ENCODE measurements at regions not wholly inside any gene's neighbourhood (a gene's known extent, or its start where the extent isn't known, plus 50 kb on each side); places are given as distances from the start of the nearest gene placed in this dataset.
"Not testable (repeated sequence)": the region's sequence is repeated elsewhere in the genome, so short reads cannot be mapped to it uniquely, and the experiment has no call there.

DNA sequence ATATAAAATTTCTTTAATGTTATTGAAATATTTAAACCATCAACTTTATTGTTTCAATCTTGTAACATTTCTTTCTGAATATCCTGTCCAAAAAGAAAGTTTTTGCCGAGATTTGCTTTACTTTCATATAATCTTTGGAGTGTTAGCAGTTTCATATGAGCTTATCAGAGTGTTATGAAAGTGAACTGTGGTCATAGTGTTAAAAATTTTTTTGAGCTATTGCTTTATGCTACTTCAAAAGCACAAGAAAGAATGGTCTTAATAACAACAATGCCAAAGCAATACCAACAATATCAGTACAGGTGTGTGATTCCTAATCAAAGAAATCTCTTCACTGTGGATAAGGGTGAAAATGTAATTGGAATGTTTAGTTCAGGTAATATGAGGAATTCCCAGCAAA lies 1994.9 kb upstream of the FLRT2 start:
- DNase-seq = no peak

DNA sequence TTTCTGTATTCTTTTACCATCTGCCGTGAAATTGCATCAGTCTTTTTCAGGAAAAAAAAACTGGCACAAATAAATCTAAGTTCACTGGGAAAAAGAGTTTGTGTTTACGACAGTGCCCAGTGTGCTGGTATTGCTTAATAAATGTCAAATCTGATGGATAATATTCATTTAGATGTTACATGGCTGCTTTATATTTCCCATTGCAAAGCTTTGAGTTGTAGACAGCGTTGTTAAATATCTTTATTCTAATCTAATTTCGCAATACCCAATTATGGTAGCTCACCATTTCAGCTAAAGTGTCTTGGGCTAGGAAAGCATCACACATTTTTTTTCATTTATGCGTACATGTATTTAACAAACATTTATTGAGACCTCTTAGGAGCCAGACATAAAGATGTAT lies 1994.5 kb upstream of the FLRT2 start:
- DNase-seq = no peak

DNA sequence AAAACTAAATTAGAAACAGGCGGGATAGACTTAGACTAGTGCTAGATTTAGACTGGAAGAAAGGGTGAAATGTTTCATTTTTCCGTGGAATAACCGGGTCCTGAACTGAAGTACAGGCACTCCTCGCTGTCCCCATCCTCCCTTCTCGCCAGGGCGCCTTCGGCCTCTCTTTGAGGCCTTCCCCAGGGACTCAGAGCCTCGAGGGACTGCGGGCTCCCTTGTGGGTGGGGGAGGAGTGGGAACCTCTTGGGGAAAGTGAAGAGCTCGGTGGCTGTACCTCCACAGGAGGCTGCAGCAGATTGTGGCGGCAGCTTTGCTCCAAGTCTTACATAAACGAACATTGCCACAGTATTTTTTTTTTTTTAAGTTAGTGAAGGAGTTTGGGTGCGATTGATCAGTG lies 1988.8 kb upstream of the FLRT2 start:
- no peak for DNase-seq

DNA sequence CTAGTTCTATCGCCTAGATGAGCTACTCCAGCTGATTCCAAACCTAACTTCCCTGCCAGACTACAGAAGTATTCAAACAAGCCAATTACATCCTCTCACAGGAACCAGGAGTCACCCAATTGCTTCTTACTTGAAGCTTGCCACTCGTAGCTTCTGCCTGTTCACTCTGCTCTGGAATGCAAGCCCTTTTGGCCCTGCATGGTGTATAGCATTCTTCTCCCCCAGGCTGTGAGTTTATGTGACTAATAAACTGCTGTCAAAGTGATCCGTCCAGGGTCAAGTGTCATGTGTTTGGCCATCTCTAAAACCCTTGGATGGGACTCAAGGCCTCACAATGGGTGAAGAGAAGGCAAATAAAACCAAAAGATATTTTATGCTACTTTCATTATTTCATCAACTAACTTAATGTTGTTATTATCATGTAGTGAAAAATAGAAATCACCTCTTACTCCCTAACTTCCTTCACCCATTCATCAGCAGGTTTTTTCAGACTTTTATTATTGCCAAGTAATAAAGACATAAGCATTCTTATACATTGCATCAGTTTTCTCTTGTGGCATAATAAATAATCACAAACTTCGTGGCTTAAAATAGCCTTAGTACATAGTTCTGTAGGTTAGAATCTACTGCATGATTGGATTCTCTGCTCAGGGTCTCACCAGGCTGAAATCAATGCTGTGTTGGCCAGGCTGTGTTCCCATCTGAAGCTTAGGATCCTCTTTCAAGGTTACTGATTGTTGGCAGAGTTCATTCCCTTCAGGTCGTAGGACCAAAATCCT lies 1981.7 kb upstream of the FLRT2 start:
- DNase-seq = no peak

GRCh38 chr14:83556065-83556464 lies 1973.9 kb upstream of the FLRT2 start:
- no peak for DNase-seq

DNA sequence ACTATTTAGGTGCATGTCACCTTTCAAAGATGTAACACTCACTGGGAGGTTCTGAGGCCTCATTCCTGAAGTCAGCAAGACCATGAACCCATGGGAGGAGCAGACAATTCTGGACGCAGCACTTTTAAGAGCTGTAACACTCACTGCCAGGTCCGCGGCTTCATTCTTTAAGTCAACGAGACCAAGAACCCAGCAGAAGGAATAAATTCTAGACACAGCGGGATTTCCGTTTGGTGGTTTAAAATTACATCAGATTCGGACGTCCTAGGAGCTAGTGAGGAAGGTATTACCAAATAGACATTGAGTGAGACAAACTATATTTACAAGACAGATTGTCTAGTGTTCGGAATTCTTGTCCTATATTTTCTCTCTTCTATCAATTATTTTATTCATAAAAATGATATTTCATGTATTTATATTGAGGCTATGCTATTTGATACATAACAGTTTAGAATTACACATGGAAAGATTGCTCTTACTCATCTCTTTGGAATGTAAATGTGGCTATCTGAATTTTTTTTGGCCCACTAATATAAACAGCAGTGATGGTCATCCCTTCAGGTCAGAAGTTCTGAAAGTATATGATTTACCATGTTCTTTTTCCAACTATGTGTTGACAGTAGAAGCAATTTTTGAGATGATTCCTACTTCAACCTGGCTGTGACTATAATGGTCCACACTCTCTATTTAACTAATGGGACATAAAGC lies 1973.0 kb upstream of the FLRT2 start:
- no peak for DNase-seq

- DNase-seq = no peak
Observed at GRCh38 chr14:83558946-83559345, 1971.0 kb upstream of the FLRT2 start.

- no peak for DNase-seq
Observed at GRCh38 chr14:83559721-83560120, 1970.2 kb upstream of the FLRT2 start.

- DNase-seq = no peak
Observed at GRCh38 chr14:83561261-83561660, 1968.7 kb upstream of the FLRT2 start.

DNA sequence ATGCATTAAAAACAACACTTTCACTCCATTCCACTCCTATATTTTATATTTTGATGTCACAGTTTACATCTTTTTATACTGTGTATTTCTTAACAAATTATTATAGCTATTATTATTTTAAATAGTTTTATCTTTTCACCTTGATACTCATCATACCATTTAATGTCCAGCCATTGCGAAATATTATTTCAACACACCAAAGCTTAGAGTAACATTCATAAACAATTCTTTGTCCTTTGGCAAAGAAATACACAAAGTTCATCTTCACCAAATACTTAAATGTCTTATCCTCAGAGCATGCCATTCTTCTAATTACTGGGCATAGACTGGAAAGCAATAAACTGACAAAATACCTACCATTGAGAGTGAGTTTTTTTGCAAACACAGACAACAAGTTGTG lies 1963.4 kb upstream of the FLRT2 start:
- DNase-seq = no peak

DNA sequence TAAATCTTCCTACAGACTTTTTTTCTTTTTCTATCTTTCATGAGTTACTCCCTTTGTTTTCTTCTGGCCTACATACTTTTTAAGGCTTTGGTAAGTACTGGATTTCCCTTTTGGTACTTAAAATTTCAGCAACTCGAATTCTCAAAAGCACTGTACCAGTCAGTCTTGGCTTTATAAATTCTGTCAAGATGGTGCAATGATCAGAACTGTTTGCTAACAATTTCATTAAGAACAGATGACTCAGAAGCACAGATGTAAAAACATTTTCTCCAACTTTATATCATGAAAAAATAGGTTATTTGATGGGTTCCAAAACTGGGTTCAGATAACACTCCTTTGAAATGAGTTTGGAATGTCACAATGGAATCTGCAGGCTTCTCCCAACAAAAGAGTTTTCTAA lies 1961.8 kb upstream of the FLRT2 start:
- no peak for DNase-seq

- no peak for DNase-seq
Observed at GRCh38 chr14:83575301-83575700, 1954.6 kb upstream of the FLRT2 start.

DNA sequence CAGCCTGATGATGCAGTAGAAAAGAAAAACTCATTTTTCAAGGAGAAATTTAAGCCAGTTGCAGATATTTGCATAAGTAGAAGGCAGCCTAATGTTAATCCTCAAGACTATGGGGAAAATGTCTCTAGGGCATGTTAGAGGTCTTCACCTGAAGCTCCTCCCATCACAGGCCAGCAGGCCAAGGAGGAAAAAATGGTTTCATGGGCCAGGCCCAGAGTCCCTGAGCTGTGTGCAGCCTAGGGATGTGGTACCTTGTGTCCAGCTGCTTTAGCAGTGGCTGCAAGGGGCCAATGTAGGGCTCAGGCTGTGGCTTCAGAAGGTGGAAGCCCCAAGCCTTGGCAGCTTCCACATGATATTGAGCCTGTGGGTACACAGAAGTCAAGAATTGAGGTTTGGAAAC lies 1946.7 kb upstream of the FLRT2 start:
- DNase-seq = no peak

GRCh38 chr14:83594874-83595273 lies 1935.1 kb upstream of the FLRT2 start:
- no peak for DNase-seq

GRCh38 chr14:83607682-83608081 lies 1922.3 kb upstream of the FLRT2 start:
- no peak for DNase-seq

DNA sequence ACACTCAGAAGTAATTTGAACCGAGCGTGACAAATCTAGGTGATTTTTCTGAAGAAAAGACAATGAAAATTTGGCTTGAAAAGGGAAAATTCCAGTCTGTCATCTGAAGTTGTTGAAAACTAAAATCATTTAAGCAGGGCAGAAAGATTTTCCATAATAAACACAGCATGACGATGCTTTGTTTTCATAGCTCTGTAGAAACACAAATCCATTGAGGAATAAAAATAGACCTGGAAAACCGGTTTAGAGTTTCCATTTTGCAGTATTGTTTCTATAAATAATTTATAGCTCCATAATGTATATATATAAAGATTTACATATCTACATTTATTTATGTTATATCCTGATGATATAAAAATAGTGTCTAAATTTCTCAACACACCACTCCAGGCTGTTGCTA lies 1918.5 kb upstream of the FLRT2 start:
- DNase-seq = no peak

DNA sequence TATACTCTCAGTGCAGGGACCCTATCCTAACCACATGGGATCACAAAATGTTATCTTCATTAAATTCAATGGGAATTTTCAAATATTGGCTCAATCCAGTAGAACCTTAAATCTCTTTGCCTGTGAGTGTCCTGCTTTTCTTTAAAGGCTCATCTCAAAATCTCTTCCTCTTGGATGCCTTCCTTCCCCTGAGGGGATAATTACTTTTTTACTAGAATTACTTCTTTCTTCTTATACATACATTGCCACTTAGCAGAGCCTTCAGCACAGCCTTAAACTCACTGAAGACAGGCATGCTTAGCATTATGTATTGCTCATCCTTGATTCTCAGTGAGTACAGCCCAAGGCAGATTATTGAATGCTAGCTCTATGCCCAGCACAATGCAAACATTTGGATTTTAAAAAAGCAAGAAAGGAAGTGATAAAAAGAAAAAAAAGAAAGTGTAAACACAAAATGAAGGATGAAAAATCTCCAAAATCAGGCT lies 1918.0 kb upstream of the FLRT2 start:
- DNase-seq = no peak

- DNase-seq = peak; percentile 40
Observed at GRCh38 chr14:83614956-83615355, 1915.0 kb upstream of the FLRT2 start.

DNA sequence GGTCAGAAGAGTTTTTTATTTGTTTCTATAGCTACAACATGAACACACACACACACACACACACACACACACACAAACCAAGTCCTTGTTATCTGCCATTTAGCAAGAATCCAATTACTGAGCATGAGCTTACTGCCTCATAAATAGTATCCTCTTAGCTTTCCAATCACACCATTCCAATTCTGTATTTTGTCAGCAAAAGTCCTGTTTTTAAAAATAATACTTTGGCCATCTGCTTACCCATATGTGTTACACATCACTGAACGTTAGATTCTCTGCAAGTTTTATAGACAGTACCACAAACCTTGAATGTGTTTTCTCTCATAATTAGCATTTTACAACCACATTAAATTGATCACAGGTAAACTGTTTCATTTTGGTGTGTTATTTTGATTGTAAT lies 1905.4 kb upstream of the FLRT2 start:
- no peak for DNase-seq

DNA sequence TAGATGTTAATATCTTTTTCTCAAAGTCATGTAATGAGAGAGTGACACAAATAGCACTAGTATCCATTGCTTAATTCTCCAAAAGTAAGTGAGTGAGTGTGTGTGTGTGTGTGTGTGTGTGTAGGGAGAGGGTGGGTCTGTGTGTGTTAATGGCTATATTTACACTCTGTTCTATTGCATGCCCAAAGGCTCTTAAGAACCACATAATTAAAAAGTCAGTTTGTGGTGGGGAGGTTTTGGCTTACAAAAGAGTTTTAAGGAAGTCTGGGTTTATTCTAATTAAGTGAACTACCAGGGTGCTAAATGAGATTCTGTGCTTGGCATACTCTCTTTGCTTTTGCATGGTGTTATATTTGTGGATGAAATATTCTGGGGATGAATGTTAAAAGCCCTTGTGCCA lies 1897.6 kb upstream of the FLRT2 start:
- DNase-seq = no peak

GRCh38 chr14:83638748-83639504 lies 1891.0 kb upstream of the FLRT2 start:
- peak; percentile 62 for DNase-seq

DNA sequence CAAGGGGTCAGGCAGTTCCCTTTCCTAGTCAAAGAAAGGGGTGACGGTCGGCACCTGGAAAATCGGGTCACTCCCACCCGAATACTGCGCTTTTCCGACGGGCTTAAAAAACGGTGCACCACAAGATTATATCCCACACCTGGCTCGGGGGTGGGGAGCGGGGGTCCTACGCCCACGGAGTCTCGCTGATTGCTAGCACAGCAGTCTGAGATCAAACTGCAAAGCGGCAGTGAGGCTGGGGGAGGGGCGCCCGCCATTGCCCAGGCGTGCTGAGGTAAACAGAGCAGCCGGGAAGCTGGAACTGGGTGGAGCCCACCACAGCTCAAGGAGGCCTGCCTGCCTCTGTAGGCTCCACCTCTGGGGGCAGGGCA lies 1890.5 kb upstream of the FLRT2 start:
- DNase-seq = not testable (repeated sequence)

GRCh38 chr14:83646228-83646627 lies 1883.7 kb upstream of the FLRT2 start:
- no peak for DNase-seq

- DNase-seq = no peak
Observed at GRCh38 chr14:83660597-83660996, 1869.3 kb upstream of the FLRT2 start.

All from NCI-H510A treated with DMSO at 0.1 percent for 48 hours (cell line).